ENCODE measurements at regions not wholly inside any gene's neighbourhood (a gene's known extent, or its start where the extent isn't known, plus 50 kb on each side); places are given as distances from the start of the nearest gene placed in this dataset.

GRCh38 chr20:21801193-21801592 is 95.7 kb downstream of the PAX1 start:
- H3K27ac Mint-ChIP-seq (ENCODE audit: unreplicated experiment) = no peak overlapping the region
- H3K4me1 ChIP-seq (ENCODE audit: insufficient read depth, low read length) = no peaks in the 10 kb centered on the region
- peaks cover 2% of the 10 kb centered on the region for H3K9me3 ChIP-seq (ENCODE audit: insufficient read depth, low read depth, low read length)
- TF ChIP-seq EZH2 (IDR thresholded peaks at IDR 0.05; ENCODE audit: insufficient read depth, low read length) = no peak
- TF ChIP-seq, protein P1, sequence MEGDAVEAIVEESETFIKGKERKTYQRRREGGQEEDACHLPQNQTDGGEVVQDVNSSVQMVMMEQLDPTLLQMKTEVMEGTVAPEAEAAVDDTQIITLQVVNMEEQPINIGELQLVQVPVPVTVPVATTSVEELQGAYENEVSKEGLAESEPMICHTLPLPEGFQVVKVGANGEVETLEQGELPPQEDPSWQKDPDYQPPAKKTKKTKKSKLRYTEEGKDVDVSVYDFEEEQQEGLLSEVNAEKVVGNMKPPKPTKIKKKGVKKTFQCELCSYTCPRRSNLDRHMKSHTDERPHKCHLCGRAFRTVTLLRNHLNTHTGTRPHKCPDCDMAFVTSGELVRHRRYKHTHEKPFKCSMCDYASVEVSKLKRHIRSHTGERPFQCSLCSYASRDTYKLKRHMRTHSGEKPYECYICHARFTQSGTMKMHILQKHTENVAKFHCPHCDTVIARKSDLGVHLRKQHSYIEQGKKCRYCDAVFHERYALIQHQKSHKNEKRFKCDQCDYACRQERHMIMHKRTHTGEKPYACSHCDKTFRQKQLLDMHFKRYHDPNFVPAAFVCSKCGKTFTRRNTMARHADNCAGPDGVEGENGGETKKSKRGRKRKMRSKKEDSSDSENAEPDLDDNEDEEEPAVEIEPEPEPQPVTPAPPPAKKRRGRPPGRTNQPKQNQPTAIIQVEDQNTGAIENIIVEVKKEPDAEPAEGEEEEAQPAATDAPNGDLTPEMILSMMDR (IDR thresholded peaks at IDR 0.05; ENCODE audit: insufficient read depth, low read depth, low read length) = no peak
- no peak overlapping the region for H3K4me3 Mint-ChIP-seq (ENCODE audit: unreplicated experiment)
- H3K27ac ChIP-seq (ENCODE audit: low read depth, low read length) = no peak overlapping the region
- H3K36me3 Mint-ChIP-seq (ENCODE audit: low read depth, unreplicated experiment) = no peaks in the 10 kb centered on the region
- H2AFZ ChIP-seq (ENCODE audit: low read depth, low read length) = no peak overlapping the region
- H3K9ac ChIP-seq (ENCODE audit: low read length) = no peak overlapping the region
- DNase-seq (ENCODE audit: low read depth) (no peak), FAIRE-seq (no peak)
- no peaks in the 10 kb centered on the region for H3K27me3 ChIP-seq (ENCODE audit: insufficient read depth, low read length)
- no peak overlapping the region for H3K4me3 ChIP-seq (ENCODE audit: insufficient read depth, low read depth, low read length)
- H3K36me3 ChIP-seq (ENCODE audit: insufficient read depth, low read length) = no peaks in the 10 kb centered on the region
- H3K79me2 ChIP-seq (ENCODE audit: insufficient read depth, low read length) = no peaks in the 10 kb centered on the region
- H4K20me1 ChIP-seq (ENCODE audit: insufficient read depth, low read length) = no peaks in the 10 kb centered on the region
- no peaks in the 10 kb centered on the region for H3K9me3 Mint-ChIP-seq (ENCODE audit: unreplicated experiment)
- H3K4me1 Mint-ChIP-seq (ENCODE audit: low read depth, unreplicated experiment) = no peaks in the 10 kb centered on the region
- H3K4me2 ChIP-seq (ENCODE audit: low read length) = no peak overlapping the region
- H3K27me3 Mint-ChIP-seq (ENCODE audit: low read depth, unreplicated experiment) = peaks cover 58% of the 10 kb centered on the region

DNA sequence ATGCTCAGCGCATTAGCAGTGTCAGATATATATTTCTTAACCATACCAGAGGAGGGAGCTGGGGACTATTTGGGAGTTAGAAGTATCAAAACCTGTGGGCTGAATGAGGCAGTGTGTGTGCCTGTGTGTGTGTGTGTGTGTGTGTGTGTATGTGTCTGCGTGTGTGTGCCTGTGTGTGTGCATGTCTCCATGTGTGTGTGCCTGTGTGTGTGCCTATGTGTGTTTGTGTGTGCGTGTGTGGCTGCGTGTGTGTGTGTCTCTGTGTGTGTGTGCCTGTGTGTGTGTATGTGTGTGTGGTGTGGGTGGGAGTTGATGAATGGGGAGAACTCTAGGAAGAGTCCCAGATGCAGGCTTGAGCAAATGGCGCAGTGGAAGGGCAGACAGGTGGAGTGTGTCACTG is 92.9 kb downstream of the PAX1 start:
- no peak for TF ChIP-seq EZH2 (IDR thresholded peaks at IDR 0.05; ENCODE audit: insufficient read depth, low read length)
- TF ChIP-seq, protein P1 (IDR thresholded peaks at IDR 0.05; ENCODE audit: insufficient read depth, low read depth, low read length) = no peak
- Histone ChIP-seq H3K4me1 (ENCODE audit: insufficient read depth, low read length) (no peaks in the 10 kb centered on the region), H3K9ac (ENCODE audit: low read length) (no peak overlapping the region), H3K27me3 (ENCODE audit: insufficient read depth, low read length) (no peaks in the 10 kb centered on the region), H3K36me3 (ENCODE audit: insufficient read depth, low read length) (no peaks in the 10 kb centered on the region), H3K4me2 (ENCODE audit: low read length) (no peak overlapping the region), H4K20me1 (ENCODE audit: insufficient read depth, low read length) (no peaks in the 10 kb centered on the region), H3K9me3 (ENCODE audit: insufficient read depth, low read depth, low read length) (peaks cover 3% of the 10 kb centered on the region), H2AFZ (ENCODE audit: low read depth, low read length) (no peak overlapping the region), H3K4me3 (ENCODE audit: insufficient read depth, low read depth, low read length) (no peak overlapping the region), H3K79me2 (ENCODE audit: insufficient read depth, low read length) (no peaks in the 10 kb centered on the region), H3K27ac (ENCODE audit: low read depth, low read length) (no peak overlapping the region)
- DNase-seq (ENCODE audit: low read depth) (no peak), FAIRE-seq (no peak)
- H3K9me3 Mint-ChIP-seq (ENCODE audit: unreplicated experiment) = no peaks in the 10 kb centered on the region
- no peaks in the 10 kb centered on the region for H3K36me3 Mint-ChIP-seq (ENCODE audit: low read depth, unreplicated experiment)
- no peak overlapping the region for H3K27ac Mint-ChIP-seq (ENCODE audit: unreplicated experiment)
- no peak overlapping the region for H3K4me3 Mint-ChIP-seq (ENCODE audit: unreplicated experiment)
- H3K27me3 Mint-ChIP-seq (ENCODE audit: low read depth, unreplicated experiment) = peaks cover 52% of the 10 kb centered on the region
- H3K4me1 Mint-ChIP-seq (ENCODE audit: low read depth, unreplicated experiment) = peaks cover 2% of the 10 kb centered on the region

- no peaks in the 10 kb centered on the region for H3K27me3 ChIP-seq (ENCODE audit: insufficient read depth, low read length)
- DNase-seq (ENCODE audit: low read depth) = no peak
- no peak overlapping the region for H3K4me2 ChIP-seq (ENCODE audit: low read length)
- Mint-ChIP-seq H3K27me3 (ENCODE audit: low read depth, unreplicated experiment) (peaks cover 56% of the 10 kb centered on the region), H3K27ac (ENCODE audit: unreplicated experiment) (no peak overlapping the region), H3K4me3 (ENCODE audit: unreplicated experiment) (no peak overlapping the region), H3K36me3 (ENCODE audit: low read depth, unreplicated experiment) (no peaks in the 10 kb centered on the region), H3K4me1 (ENCODE audit: low read depth, unreplicated experiment) (peaks cover 2% of the 10 kb centered on the region), H3K9me3 (ENCODE audit: unreplicated experiment) (no peaks in the 10 kb centered on the region)
- no peaks in the 10 kb centered on the region for H3K4me1 ChIP-seq (ENCODE audit: insufficient read depth, low read length)
- no peak for FAIRE-seq
- H3K36me3 ChIP-seq (ENCODE audit: insufficient read depth, low read length) = no peaks in the 10 kb centered on the region
- H3K27ac ChIP-seq (ENCODE audit: low read depth, low read length) = no peak overlapping the region
- H3K9me3 ChIP-seq (ENCODE audit: insufficient read depth, low read depth, low read length) = peaks cover 14% of the 10 kb centered on the region
- no peak for TF ChIP-seq EZH2 (IDR thresholded peaks at IDR 0.05; ENCODE audit: insufficient read depth, low read length)
- TF ChIP-seq, protein P1 (IDR thresholded peaks at IDR 0.05; ENCODE audit: insufficient read depth, low read depth, low read length) = no peak
- H3K9ac ChIP-seq (ENCODE audit: low read length) = no peak overlapping the region
- no peaks in the 10 kb centered on the region for H3K79me2 ChIP-seq (ENCODE audit: insufficient read depth, low read length)
- no peak overlapping the region for H2AFZ ChIP-seq (ENCODE audit: low read depth, low read length)
- H3K4me3 ChIP-seq (ENCODE audit: insufficient read depth, low read depth, low read length) = no peak overlapping the region
- no peaks in the 10 kb centered on the region for H4K20me1 ChIP-seq (ENCODE audit: insufficient read depth, low read length)
Measured at GRCh38 chr20:21796059-21796458, 90.6 kb downstream of the PAX1 start.

Measured in astrocyte (in vitro differentiated cells and primary cell).